ENCODE measurements at regions not wholly inside any gene's neighbourhood (a gene's known extent, or its start where the extent isn't known, plus 50 kb on each side); places are given as distances from the start of the nearest gene placed in this dataset.
"Not testable (repeated sequence)": the region's sequence is repeated elsewhere in the genome, so short reads cannot be mapped to it uniquely, and the experiment has no call there.

DNA sequence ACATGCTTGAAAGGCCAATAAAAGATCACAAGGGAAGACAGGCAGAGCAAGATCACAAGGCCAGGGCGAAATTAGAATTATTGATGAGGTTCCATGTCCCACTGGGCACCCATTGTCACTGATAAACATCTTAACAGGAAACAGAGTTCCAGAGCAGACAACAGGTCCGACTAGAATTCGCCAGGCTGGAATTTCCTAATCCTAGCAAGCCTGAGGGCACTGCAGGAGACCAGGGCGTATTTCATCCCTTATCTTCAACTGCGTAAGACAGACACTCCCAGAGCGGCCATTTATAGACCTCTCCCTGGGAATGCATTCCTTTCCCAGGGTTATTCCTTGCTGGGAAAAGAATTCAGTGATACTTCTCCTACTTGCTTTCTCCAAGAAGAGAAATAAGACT is 96.1 kb downstream of the THSD1 start:
- TF ChIP-seq, protein P1, sequence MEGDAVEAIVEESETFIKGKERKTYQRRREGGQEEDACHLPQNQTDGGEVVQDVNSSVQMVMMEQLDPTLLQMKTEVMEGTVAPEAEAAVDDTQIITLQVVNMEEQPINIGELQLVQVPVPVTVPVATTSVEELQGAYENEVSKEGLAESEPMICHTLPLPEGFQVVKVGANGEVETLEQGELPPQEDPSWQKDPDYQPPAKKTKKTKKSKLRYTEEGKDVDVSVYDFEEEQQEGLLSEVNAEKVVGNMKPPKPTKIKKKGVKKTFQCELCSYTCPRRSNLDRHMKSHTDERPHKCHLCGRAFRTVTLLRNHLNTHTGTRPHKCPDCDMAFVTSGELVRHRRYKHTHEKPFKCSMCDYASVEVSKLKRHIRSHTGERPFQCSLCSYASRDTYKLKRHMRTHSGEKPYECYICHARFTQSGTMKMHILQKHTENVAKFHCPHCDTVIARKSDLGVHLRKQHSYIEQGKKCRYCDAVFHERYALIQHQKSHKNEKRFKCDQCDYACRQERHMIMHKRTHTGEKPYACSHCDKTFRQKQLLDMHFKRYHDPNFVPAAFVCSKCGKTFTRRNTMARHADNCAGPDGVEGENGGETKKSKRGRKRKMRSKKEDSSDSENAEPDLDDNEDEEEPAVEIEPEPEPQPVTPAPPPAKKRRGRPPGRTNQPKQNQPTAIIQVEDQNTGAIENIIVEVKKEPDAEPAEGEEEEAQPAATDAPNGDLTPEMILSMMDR (conservative IDR thresholded peaks at IDR 0.05; ENCODE audit: low read depth, low read length): not testable (repeated sequence)
- TF ChIP-seq EZH2 (IDR thresholded peaks at IDR 0.05; ENCODE audit: borderline replicate concordance, low read depth, low read length, poor library complexity, severe bottlenecking): not testable (repeated sequence)
